Astrocyte (in vitro differentiated cells and primary cell): ENCODE measurements at regions not wholly inside any gene's neighbourhood (a gene's known extent, or its start where the extent isn't known, plus 50 kb on each side); places are given as distances from the start of the nearest gene placed in this dataset.

Experiments
- CTCF ChIP-seq: IDR thresholded peaks from 2 replicates; pipeline ENCODE4 v1.5.1; 2011; ENCODE audit warnings: low read depth, mild to moderate bottlenecking, inconsistent platforms, low read length, moderate library complexity; ENCODE audit not compliant: insufficient read depth
- EZH2 ChIP-seq: IDR thresholded peaks from 2 replicates; pipeline ENCODE4 v1.6.1; 2012; ENCODE audit warnings: mild to moderate bottlenecking, low read length, inconsistent platforms; ENCODE audit not compliant: insufficient read depth

- no peak for TF ChIP-seq EZH2
- TF ChIP-seq CTCF = no peak
These were observed 77.1 kb downstream of the MEX3B start for GRCh38 chr15:81968691-81969090.
